ENCODE measurements at regions not wholly inside any gene's neighbourhood (a gene's known extent, or its start where the extent isn't known, plus 50 kb on each side); places are given as distances from the start of the nearest gene placed in this dataset.

DNA sequence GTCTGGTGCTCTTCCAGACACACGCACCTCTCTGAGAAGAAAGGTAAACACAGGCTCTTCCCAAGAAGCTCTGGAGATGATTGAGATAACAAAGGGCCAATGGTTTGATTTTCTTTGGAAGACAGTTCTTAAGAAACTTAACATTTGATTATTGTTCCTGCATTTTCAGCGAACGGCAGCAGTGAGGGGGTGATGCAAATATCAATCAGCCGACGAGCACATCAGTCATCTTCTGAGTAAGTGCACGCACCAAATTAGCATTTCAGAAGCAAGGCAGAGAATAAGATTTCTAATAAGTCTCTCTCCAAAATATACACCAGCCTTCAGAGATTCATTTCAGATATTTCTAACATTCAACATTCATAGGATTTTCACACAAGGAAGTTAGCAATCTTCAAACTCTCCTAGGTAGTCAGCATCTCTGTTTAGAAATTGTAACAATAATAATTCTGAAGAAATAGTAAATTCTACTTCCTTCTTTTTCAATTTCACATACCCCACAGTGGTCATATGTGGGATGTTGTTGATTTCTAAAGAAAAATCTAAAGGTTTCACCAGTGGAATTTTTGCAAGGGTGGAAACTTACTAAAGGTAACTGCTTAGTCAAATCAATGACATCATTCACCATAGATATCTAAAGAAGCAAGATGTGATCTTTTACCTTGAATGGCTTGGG lies 250.3 kb downstream of the SEC61B start:
- TF ChIP-seq POLR2A (IDR thresholded peaks at IDR 0.05) = no peak
- TF ChIP-seq, protein P1, sequence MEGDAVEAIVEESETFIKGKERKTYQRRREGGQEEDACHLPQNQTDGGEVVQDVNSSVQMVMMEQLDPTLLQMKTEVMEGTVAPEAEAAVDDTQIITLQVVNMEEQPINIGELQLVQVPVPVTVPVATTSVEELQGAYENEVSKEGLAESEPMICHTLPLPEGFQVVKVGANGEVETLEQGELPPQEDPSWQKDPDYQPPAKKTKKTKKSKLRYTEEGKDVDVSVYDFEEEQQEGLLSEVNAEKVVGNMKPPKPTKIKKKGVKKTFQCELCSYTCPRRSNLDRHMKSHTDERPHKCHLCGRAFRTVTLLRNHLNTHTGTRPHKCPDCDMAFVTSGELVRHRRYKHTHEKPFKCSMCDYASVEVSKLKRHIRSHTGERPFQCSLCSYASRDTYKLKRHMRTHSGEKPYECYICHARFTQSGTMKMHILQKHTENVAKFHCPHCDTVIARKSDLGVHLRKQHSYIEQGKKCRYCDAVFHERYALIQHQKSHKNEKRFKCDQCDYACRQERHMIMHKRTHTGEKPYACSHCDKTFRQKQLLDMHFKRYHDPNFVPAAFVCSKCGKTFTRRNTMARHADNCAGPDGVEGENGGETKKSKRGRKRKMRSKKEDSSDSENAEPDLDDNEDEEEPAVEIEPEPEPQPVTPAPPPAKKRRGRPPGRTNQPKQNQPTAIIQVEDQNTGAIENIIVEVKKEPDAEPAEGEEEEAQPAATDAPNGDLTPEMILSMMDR (IDR thresholded peaks at IDR 0.05) = no peak
